ENCODE measurements at regions not wholly inside any gene's neighbourhood (a gene's known extent, or its start where the extent isn't known, plus 50 kb on each side); places are given as distances from the start of the nearest gene placed in this dataset.

- BruUV-seq (replicated peaks) = no TSS peak
- no peak for TF ChIP-seq CTCF (IDR thresholded peaks at IDR 0.05; ENCODE audit: unreplicated experiment)
- Mint-ChIP-seq H3K4me3 (ENCODE audit: unreplicated experiment) (no peak overlapping the region), H3K27ac (ENCODE audit: low read depth, unreplicated experiment) (no peak overlapping the region), H3K4me1 (ENCODE audit: insufficient read depth, unreplicated experiment) (peaks cover 6% of the 10 kb centered on the region), H3K9me3 (ENCODE audit: unreplicated experiment) (no peaks in the 10 kb centered on the region), H3K27me3 (ENCODE audit: insufficient read depth, unreplicated experiment) (peaks cover 51% of the 10 kb centered on the region), H3K36me3 (ENCODE audit: insufficient read depth, unreplicated experiment) (no peaks in the 10 kb centered on the region)
- DNase-seq (ENCODE audit: unreplicated experiment) = no peak
- intact Hi-C loops (cut with micrococcal nuclease) = loop anchor here (1.0 to 5.0 kb wide), 3 partner anchors 230 to 791 kb away; partner anchors contain the start of gene RAP2C
- ChIA-PET POLR2A (interaction anchor here (1.3 kb wide), 1 partner anchor 231 kb away, joined by 5 read pairs; no protein-coding TSS in a partner anchor), CTCF (interaction anchor here (0.6 to 2.3 kb wide), 36 partner anchors 9 to 790 kb away, joined by 3 to 27 read pairs (median 4); partner anchors contain the start of gene RAP2C)
Observed at GRCh38 chrX:131840799-131841495, 182.2 kb upstream of the STK26 start.

- no TSS peak for BruUV-seq (replicated peaks)
Observed at GRCh38 chrX:131841496-131842437, 181.3 kb upstream of the STK26 start.

GRCh38 chrX:131843987-131844386 is 179.1 kb upstream of the STK26 start:
- no peaks in the 10 kb centered on the region for H3K9me3 Mint-ChIP-seq (ENCODE audit: unreplicated experiment)
- intact Hi-C loops (cut with micrococcal nuclease) = loop anchor here (5.0 kb wide), 1 partner anchor 788 kb away; no protein-coding TSS in a partner anchor
- POLR2A ChIA-PET = no interaction called here
- peaks cover 59% of the 10 kb centered on the region for H3K27me3 Mint-ChIP-seq (ENCODE audit: insufficient read depth, unreplicated experiment)
- H3K36me3 Mint-ChIP-seq (ENCODE audit: insufficient read depth, unreplicated experiment) = no peaks in the 10 kb centered on the region
- CTCF ChIA-PET = interaction anchor here (0.6 to 2.2 kb wide), 10 partner anchors 10 to 1154 kb away, joined by 3 to 22 read pairs (median 4); partner anchors contain the start of gene RAP2C
- H3K4me1 Mint-ChIP-seq (ENCODE audit: insufficient read depth, unreplicated experiment) = peaks cover 6% of the 10 kb centered on the region
- BruUV-seq (replicated peaks) = no TSS peak
- no peak overlapping the region for H3K27ac Mint-ChIP-seq (ENCODE audit: low read depth, unreplicated experiment)
- no peak overlapping the region for H3K4me3 Mint-ChIP-seq (ENCODE audit: unreplicated experiment)
- DNase-seq (ENCODE audit: unreplicated experiment) = no peak
- no peak for TF ChIP-seq CTCF (IDR thresholded peaks at IDR 0.05; ENCODE audit: unreplicated experiment)

More at GRCh38 chrX:131841496-131842437, 181.3 kb upstream of the STK26 start:
- H3K27me3 Mint-ChIP-seq (ENCODE audit: insufficient read depth, unreplicated experiment) = peaks cover 55% of the 10 kb centered on the region
- H3K27ac Mint-ChIP-seq (ENCODE audit: low read depth, unreplicated experiment) = no peak overlapping the region
- H3K36me3 Mint-ChIP-seq (ENCODE audit: insufficient read depth, unreplicated experiment) = no peaks in the 10 kb centered on the region
- TF ChIP-seq CTCF (IDR thresholded peaks at IDR 0.05; ENCODE audit: unreplicated experiment) = peak; percentile 93
- DNase-seq (ENCODE audit: unreplicated experiment) = peak; percentile 71
- H3K4me3 Mint-ChIP-seq (ENCODE audit: unreplicated experiment) = no peak overlapping the region
- intact Hi-C loops (cut with micrococcal nuclease) = loop anchor here (1.0 to 5.0 kb wide), 3 partner anchors 230 to 791 kb away; partner anchors contain the start of gene RAP2C
- ChIA-PET CTCF (interaction anchor here (0.5 to 2.3 kb wide), 49 partner anchors 8 to 1251 kb away, joined by 3 to 27 read pairs (median 3); partner anchors contain the start of gene RAP2C), POLR2A (interaction anchor here (1.3 kb wide), 1 partner anchor 230 kb away, joined by 5 read pairs; no protein-coding TSS in a partner anchor)
- no peaks in the 10 kb centered on the region for H3K9me3 Mint-ChIP-seq (ENCODE audit: unreplicated experiment)
- H3K4me1 Mint-ChIP-seq (ENCODE audit: insufficient read depth, unreplicated experiment) = peaks cover 6% of the 10 kb centered on the region

Data from MCF 10A (cell line).